Neural progenitor cell (in vitro differentiated cells): ENCODE measurements at regions not wholly inside any gene's neighbourhood (a gene's known extent, or its start where the extent isn't known, plus 50 kb on each side); places are given as distances from the start of the nearest gene placed in this dataset.
A peak's percentile ranks its signal among the peaks of the same experiment; 100 is the strongest.

Source experiments
- DNase-seq: peaks from one replicate; pipeline ENCODE4 v3.0.0-alpha.2; 2016; ENCODE audit warnings: low spot score
- H2AFZ ChIP-seq: fragments of 200-600 bp; sonication (generic); replicated peaks from 2 replicates; pipeline ENCODE4 v1.6.1; 2016; ENCODE audit warnings: antibody characterized with exemption
- H3F3A ChIP-seq: fragments of 200-600 bp; sonication (generic); 2 replicates; pipeline ENCODE4 v1.6.1; 2016; ENCODE audit warnings: antibody characterized with exemption, low read depth
- H3K27ac ChIP-seq: fragments of 200-600 bp; sonication (generic); 2 replicates; pipeline ENCODE4 v1.5.1; 2016; ENCODE audit warnings: mild to moderate bottlenecking
- H3K27me3 ChIP-seq: fragments of 200-600 bp; sonication (generic); 2 replicates; pipeline ENCODE4 v1.6.1; 2016; ENCODE audit warnings: mild to moderate bottlenecking, moderate library complexity
- H3K36me3 ChIP-seq: fragments of 200-600 bp; sonication (generic); 2 replicates; pipeline ENCODE4 v1.5.1; 2016
- H3K4me1 ChIP-seq: fragments of 200-600 bp; sonication (generic); 2 replicates; pipeline ENCODE4 v1.6.1; 2016; ENCODE audit warnings: mixed run types
- H3K4me2 ChIP-seq: fragments of 200-600 bp; sonication (generic); 2 replicates; pipeline ENCODE4 v1.6.1; 2016
- H3K4me3 ChIP-seq: fragments of 200-600 bp; sonication (generic); 2 replicates; pipeline ENCODE4 v1.5.1; 2016
- H3K79me2 ChIP-seq: fragments of 200-600 bp; sonication (generic); 2 replicates; pipeline ENCODE4 v1.6.1; 2016; ENCODE audit warnings: low read depth
- H3K9ac ChIP-seq: fragments of 200-600 bp; sonication (generic); 2 replicates; pipeline ENCODE4 v1.6.1; 2016
- H3K9me3 ChIP-seq: fragments of 200-600 bp; sonication (generic); 2 replicates; pipeline ENCODE4 v1.5.1; 2016; ENCODE audit warnings: low read depth
- H4K20me1 ChIP-seq: fragments of 200-600 bp; sonication (generic); 2 replicates; pipeline ENCODE4 v1.6.1; 2016; ENCODE audit warnings: low read depth
- H3K27ac Mint-ChIP-seq: 3 replicates; pipeline ENCODE4 v1.8.0; 2021; ENCODE audit warnings: mixed read lengths
- H3K27me3 Mint-ChIP-seq: 2 replicates; pipeline ENCODE4 v1.8.0; 2022; ENCODE audit warnings: low read depth, mild to moderate bottlenecking, inconsistent platforms, moderate library complexity, mixed read lengths; ENCODE audit not compliant: insufficient read depth
- H3K36me3 Mint-ChIP-seq: 3 replicates; pipeline ENCODE4 v1.8.0; 2021; ENCODE audit warnings: mixed read lengths
- H3K4me1 Mint-ChIP-seq: 3 replicates; pipeline ENCODE4 v1.8.0; 2021; ENCODE audit warnings: mixed read lengths
- H3K4me3 Mint-ChIP-seq: 3 replicates; pipeline ENCODE4 v1.8.0; 2021; ENCODE audit warnings: mild to moderate bottlenecking, moderate library complexity, mixed read lengths
- H3K9me3 Mint-ChIP-seq: 3 replicates; pipeline ENCODE4 v1.8.0; 2020; ENCODE audit warnings: mixed read lengths
- EZH2 ChIP-seq: fragments of 200-600 bp; sonication (generic); IDR thresholded peaks from 2 replicates; pipeline ENCODE4 v1.6.1; 2017; ENCODE audit warnings: antibody characterized with exemption, mild to moderate bottlenecking, moderate library complexity
- EZH2phosphoT487 ChIP-seq: fragments of 200-600 bp; sonication (generic); IDR thresholded peaks from 2 replicates; pipeline ENCODE4 v1.6.1; 2017; ENCODE audit warnings: antibody characterized with exemption
- TF ChIP-seq, protein P1 (sequence below): fragments of 200-600 bp; sonication (generic); IDR thresholded peaks from 2 replicates; pipeline ENCODE4 v1.5.1; 2017; ENCODE audit warnings: antibody characterized with exemption, mild to moderate bottlenecking

DNA sequence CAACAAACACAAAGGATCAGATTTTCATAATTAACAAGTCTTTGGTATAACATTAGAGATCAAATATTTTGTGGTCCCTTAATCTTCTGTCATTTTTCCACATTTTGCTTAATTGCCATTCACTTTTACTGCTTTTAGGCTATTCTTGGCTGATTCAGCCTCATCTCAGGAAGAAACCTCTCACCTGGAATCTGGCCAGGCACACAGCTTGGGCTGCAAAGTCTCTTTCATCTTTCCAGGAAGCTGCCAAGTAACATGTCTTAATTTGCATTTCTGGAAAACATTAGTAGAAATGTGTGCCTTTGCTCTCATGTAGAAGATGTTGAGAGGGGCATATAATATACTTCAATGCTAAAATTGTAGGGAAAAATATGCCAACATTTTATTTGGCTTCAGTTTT is 174.2 kb upstream of the STEAP4 start:
- no peak overlapping the region for H3K4me3 Mint-ChIP-seq
- Histone ChIP-seq H3F3A (no peaks in the 10 kb centered on the region), H3K27ac (no peak overlapping the region), H3K4me1 (peaks cover 2% of the 10 kb centered on the region), H3K79me2 (no peaks in the 10 kb centered on the region), H3K4me3 (no peak overlapping the region), H2AFZ (no peak overlapping the region), H3K27me3 (no peaks in the 10 kb centered on the region), H3K36me3 (no peaks in the 10 kb centered on the region), H4K20me1 (no peaks in the 10 kb centered on the region), H3K9me3 (no peaks in the 10 kb centered on the region), H3K4me2 (no peak overlapping the region), H3K9ac (no peak overlapping the region)
- H3K27ac Mint-ChIP-seq: no peak overlapping the region
- peaks cover 10% of the 10 kb centered on the region for H3K4me1 Mint-ChIP-seq
- DNase-seq: no peak
- no peaks in the 10 kb centered on the region for H3K36me3 Mint-ChIP-seq
- H3K27me3 Mint-ChIP-seq: no peaks in the 10 kb centered on the region
- no peaks in the 10 kb centered on the region for H3K9me3 Mint-ChIP-seq
- TF ChIP-seq, protein P1, sequence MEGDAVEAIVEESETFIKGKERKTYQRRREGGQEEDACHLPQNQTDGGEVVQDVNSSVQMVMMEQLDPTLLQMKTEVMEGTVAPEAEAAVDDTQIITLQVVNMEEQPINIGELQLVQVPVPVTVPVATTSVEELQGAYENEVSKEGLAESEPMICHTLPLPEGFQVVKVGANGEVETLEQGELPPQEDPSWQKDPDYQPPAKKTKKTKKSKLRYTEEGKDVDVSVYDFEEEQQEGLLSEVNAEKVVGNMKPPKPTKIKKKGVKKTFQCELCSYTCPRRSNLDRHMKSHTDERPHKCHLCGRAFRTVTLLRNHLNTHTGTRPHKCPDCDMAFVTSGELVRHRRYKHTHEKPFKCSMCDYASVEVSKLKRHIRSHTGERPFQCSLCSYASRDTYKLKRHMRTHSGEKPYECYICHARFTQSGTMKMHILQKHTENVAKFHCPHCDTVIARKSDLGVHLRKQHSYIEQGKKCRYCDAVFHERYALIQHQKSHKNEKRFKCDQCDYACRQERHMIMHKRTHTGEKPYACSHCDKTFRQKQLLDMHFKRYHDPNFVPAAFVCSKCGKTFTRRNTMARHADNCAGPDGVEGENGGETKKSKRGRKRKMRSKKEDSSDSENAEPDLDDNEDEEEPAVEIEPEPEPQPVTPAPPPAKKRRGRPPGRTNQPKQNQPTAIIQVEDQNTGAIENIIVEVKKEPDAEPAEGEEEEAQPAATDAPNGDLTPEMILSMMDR: no peak
- no peak for TF ChIP-seq EZH2phosphoT487
- TF ChIP-seq EZH2: no peak

DNA sequence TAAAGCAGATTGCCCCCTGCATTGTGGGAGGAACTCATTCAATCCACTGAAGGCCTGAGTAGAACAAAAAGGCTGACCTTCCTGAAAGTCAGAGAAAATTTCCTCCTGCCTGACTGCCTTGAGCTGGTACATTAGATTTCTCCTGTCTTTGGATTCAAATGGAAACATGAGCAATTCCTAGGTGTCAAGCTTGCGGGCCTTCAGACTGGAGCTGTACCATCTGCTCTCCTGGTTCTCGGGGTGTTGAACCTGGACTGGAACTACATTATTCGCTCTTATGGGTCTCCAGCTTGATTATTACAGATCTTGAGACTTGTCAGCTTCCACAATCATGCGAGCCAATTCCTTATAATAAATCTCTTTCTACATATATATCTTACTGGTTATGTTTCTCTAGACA is 173.6 kb upstream of the STEAP4 start:
- Histone ChIP-seq H3K4me1 (peaks cover 2% of the 10 kb centered on the region), H3K27ac (no peak overlapping the region), H3K9me3 (no peaks in the 10 kb centered on the region), H3F3A (no peaks in the 10 kb centered on the region), H3K36me3 (no peaks in the 10 kb centered on the region), H3K4me3 (no peak overlapping the region), H3K27me3 (no peaks in the 10 kb centered on the region), H4K20me1 (no peaks in the 10 kb centered on the region), H2AFZ (no peak overlapping the region), H3K79me2 (no peaks in the 10 kb centered on the region), H3K9ac (no peak overlapping the region), H3K4me2 (no peak overlapping the region)
- Mint-ChIP-seq H3K4me3 (no peak overlapping the region), H3K4me1 (peaks cover 10% of the 10 kb centered on the region), H3K36me3 (no peaks in the 10 kb centered on the region), H3K27ac (no peak overlapping the region), H3K9me3 (no peaks in the 10 kb centered on the region), H3K27me3 (no peaks in the 10 kb centered on the region)
- TF ChIP-seq EZH2phosphoT487 (no peak), EZH2 (no peak)
- TF ChIP-seq, protein P1: no peak
- DNase-seq: peak; percentile 11

DNA sequence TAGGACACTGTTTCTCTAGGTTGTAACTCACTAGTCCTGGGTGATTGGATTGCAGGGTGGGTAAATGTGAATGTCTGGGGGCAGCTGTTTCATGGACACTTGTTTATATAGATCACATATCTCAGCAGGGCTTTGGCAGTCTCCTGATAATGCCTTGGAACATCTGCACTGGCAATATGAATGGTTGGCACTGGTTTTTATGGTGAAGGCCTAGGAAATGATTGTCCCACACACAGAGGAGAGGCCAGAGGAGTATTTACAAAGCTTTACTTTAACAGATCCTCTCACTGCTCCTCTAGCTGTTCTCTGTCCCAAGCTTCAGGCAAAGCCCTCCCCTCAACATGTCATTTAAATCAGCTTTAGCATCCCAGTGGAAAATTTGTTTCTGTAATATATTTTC is 171.3 kb upstream of the STEAP4 start:
- Mint-ChIP-seq H3K27ac (no peak overlapping the region), H3K4me3 (no peak overlapping the region), H3K36me3 (no peaks in the 10 kb centered on the region), H3K4me1 (peaks cover 10% of the 10 kb centered on the region), H3K27me3 (no peaks in the 10 kb centered on the region), H3K9me3 (no peaks in the 10 kb centered on the region)
- no peak for DNase-seq
- no peaks in the 10 kb centered on the region for H3F3A ChIP-seq
- no peaks in the 10 kb centered on the region for H3K79me2 ChIP-seq
- H4K20me1 ChIP-seq: no peaks in the 10 kb centered on the region
- no peak overlapping the region for H2AFZ ChIP-seq
- no peak overlapping the region for H3K27ac ChIP-seq
- H3K4me1 ChIP-seq: peaks cover 2% of the 10 kb centered on the region
- no peaks in the 10 kb centered on the region for H3K27me3 ChIP-seq
- no peaks in the 10 kb centered on the region for H3K9me3 ChIP-seq
- no peaks in the 10 kb centered on the region for H3K36me3 ChIP-seq
- no peak overlapping the region for H3K4me2 ChIP-seq
- H3K4me3 ChIP-seq: no peak overlapping the region
- H3K9ac ChIP-seq: no peak overlapping the region
- TF ChIP-seq, protein P1: no peak
- no peak for TF ChIP-seq EZH2

DNA sequence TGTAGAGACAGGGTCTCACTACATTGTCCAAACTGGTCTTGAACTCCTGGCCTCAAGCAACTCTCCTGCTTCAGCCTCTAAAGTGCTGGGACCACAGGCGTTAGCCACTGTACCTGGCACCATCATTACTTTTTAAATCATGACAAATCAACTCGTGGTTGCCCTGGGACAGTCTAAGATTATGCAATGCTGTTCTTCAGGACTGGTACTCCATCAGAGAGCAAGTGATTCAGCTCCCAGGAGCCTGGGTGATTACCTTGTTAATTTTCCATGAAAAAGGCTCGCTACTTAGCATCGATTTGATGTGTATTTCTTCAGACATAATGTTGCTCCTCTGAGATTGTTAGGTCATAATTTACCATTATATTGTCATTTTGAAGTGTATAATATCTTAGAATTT is 158.9 kb upstream of the STEAP4 start:
- Histone ChIP-seq H3K79me2 (no peaks in the 10 kb centered on the region), H2AFZ (no peak overlapping the region), H3K9me3 (no peaks in the 10 kb centered on the region), H4K20me1 (no peaks in the 10 kb centered on the region), H3K27ac (no peak overlapping the region), H3K4me1 (no peaks in the 10 kb centered on the region), H3K4me2 (no peak overlapping the region), H3K27me3 (no peaks in the 10 kb centered on the region), H3K4me3 (no peak overlapping the region), H3K9ac (no peak overlapping the region), H3K36me3 (no peaks in the 10 kb centered on the region), H3F3A (no peaks in the 10 kb centered on the region)
- H3K27me3 Mint-ChIP-seq: peaks cover 5% of the 10 kb centered on the region
- DNase-seq: no peak
- peaks cover 7% of the 10 kb centered on the region for H3K4me1 Mint-ChIP-seq
- no peak overlapping the region for H3K4me3 Mint-ChIP-seq
- H3K9me3 Mint-ChIP-seq: no peaks in the 10 kb centered on the region
- TF ChIP-seq EZH2 (no peak), EZH2phosphoT487 (no peak)
- TF ChIP-seq, protein P1: no peak
- no peaks in the 10 kb centered on the region for H3K36me3 Mint-ChIP-seq
- H3K27ac Mint-ChIP-seq: no peak overlapping the region
